ENCODE measurements at regions not wholly inside any gene's neighbourhood (a gene's known extent, or its start where the extent isn't known, plus 50 kb on each side); places are given as distances from the start of the nearest gene placed in this dataset.

DNA sequence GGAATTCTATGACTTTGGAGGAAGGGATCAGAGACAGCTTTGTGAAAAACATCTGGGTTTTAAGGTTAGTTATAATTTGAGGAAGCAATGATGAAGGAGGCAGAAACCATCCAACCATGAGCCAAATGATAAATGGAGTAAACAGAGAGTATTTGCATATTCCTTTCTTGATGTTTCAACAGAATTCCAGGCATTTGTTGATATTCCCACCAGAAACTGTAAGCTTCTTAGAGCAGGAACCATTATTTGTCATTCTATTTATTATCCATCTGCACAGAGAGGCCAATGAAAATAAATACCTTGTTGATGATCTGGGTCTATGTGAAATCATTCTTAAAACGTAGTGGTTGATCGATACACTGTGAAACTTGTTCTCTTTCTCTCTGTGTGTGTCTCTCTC lies 715.3 kb downstream of the INHBA start:
- TF ChIP-seq, protein P1, sequence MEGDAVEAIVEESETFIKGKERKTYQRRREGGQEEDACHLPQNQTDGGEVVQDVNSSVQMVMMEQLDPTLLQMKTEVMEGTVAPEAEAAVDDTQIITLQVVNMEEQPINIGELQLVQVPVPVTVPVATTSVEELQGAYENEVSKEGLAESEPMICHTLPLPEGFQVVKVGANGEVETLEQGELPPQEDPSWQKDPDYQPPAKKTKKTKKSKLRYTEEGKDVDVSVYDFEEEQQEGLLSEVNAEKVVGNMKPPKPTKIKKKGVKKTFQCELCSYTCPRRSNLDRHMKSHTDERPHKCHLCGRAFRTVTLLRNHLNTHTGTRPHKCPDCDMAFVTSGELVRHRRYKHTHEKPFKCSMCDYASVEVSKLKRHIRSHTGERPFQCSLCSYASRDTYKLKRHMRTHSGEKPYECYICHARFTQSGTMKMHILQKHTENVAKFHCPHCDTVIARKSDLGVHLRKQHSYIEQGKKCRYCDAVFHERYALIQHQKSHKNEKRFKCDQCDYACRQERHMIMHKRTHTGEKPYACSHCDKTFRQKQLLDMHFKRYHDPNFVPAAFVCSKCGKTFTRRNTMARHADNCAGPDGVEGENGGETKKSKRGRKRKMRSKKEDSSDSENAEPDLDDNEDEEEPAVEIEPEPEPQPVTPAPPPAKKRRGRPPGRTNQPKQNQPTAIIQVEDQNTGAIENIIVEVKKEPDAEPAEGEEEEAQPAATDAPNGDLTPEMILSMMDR (IDR thresholded peaks at IDR 0.05): no peak
- TF ChIP-seq EZH2 (IDR thresholded peaks at IDR 0.05) (no peak), EZH2phosphoT487 (IDR thresholded peaks at IDR 0.05) (no peak)

Data from neural progenitor cell (in vitro differentiated cells).